ENCODE measurements at regions not wholly inside any gene's neighbourhood (a gene's known extent, or its start where the extent isn't known, plus 50 kb on each side); places are given as distances from the start of the nearest gene placed in this dataset.
"Not testable (repeated sequence)": the region's sequence is repeated elsewhere in the genome, so short reads cannot be mapped to it uniquely, and the experiment has no call there.

- no peak overlapping the region for H3K4me3 ChIP-seq
- H3K4me1 ChIP-seq: no peaks in the 10 kb centered on the region
- 89 to 99% methylated on average over 5 of the region's 5 CpGs for WGBS, 2 donors
- no peaks in the 10 kb centered on the region for H3K27me3 ChIP-seq
- DNase-seq: no peak
- TF ChIP-seq POLR2A (IDR thresholded peaks at IDR 0.05) (no peak), CTCF (IDR thresholded peaks at IDR 0.05) (no peak)
- H3K36me3 ChIP-seq (replicated peaks in 1 of 2; ENCODE audit: insufficient read depth in 1 of 2, low read depth in 2 of 2): no peaks in the 10 kb centered on the region
- intact Hi-C loops (cut with DNase I): no loop called here
- ATAC-seq: no peak
- no peak overlapping the region for H3K27ac ChIP-seq
- no peaks in the 10 kb centered on the region for H3K9me3 ChIP-seq
Observed at GRCh38 chr3:107461721-107462120, 61.0 kb upstream of the BBX start.

GRCh38 chr3:107464037-107464436, 58.7 kb upstream of the BBX start:
- DNase-seq: no peak
- H3K9me3 ChIP-seq: no peaks in the 10 kb centered on the region
- WGBS, 2 donors: 61 to 72% methylated on average over 2 of the region's 2 CpGs
- intact Hi-C loops (cut with DNase I): no loop called here
- no peaks in the 10 kb centered on the region for H3K36me3 ChIP-seq (replicated peaks in 1 of 2; ENCODE audit: insufficient read depth in 1 of 2, low read depth in 2 of 2)
- TF ChIP-seq CTCF (IDR thresholded peaks at IDR 0.05) (no peak), POLR2A (IDR thresholded peaks at IDR 0.05) (no peak)
- no peaks in the 10 kb centered on the region for H3K4me1 ChIP-seq
- ATAC-seq: no peak
- H3K27ac ChIP-seq: no peak overlapping the region
- H3K4me3 ChIP-seq: no peak overlapping the region
- H3K27me3 ChIP-seq: no peaks in the 10 kb centered on the region

- WGBS, 2 donors: 92 to 95% methylated on average over 3 of the region's 3 CpGs
- Histone ChIP-seq H3K9me3 (no peaks in the 10 kb centered on the region), H3K4me3 (no peak overlapping the region), H3K36me3 (replicated peaks in 1 of 2; ENCODE audit: insufficient read depth in 1 of 2, low read depth in 2 of 2) (no peaks in the 10 kb centered on the region), H3K27me3 (no peaks in the 10 kb centered on the region), H3K27ac (no peak overlapping the region), H3K4me1 (no peaks in the 10 kb centered on the region)
- intact Hi-C loops (cut with DNase I): no loop called here
- TF ChIP-seq POLR2A (IDR thresholded peaks at IDR 0.05): no peak
- no peak for TF ChIP-seq CTCF (IDR thresholded peaks at IDR 0.05)
- no peak for DNase-seq
- ATAC-seq: no peak
Observed at GRCh38 chr3:107465064-107465631, 57.6 kb upstream of the BBX start.

- TF ChIP-seq POLR2A (IDR thresholded peaks at IDR 0.05) (no peak), CTCF (IDR thresholded peaks at IDR 0.05) (no peak)
- DNase-seq: no peak
- Histone ChIP-seq H3K9me3 (no peaks in the 10 kb centered on the region), H3K27ac (no peak overlapping the region), H3K4me3 (no peak overlapping the region), H3K4me1 (no peaks in the 10 kb centered on the region), H3K36me3 (replicated peaks in 1 of 2; ENCODE audit: insufficient read depth in 1 of 2, low read depth in 2 of 2) (no peaks in the 10 kb centered on the region), H3K27me3 (no peaks in the 10 kb centered on the region)
- no peak for ATAC-seq
- WGBS, 2 donors: 53 to 69% methylated on average over 1 of the region's 1 CpG
- intact Hi-C loops (cut with DNase I): no loop called here
Observed at GRCh38 chr3:107468782-107469181, 54.0 kb upstream of the BBX start.

- H3K36me3 ChIP-seq (replicated peaks in 1 of 2; ENCODE audit: insufficient read depth in 1 of 2, low read depth in 2 of 2); DNase-seq; H3K4me3 ChIP-seq; ATAC-seq; H3K9me3 ChIP-seq; H3K4me1 ChIP-seq; intact Hi-C loops (cut with DNase I); H3K27me3 ChIP-seq; H3K27ac ChIP-seq: not testable (repeated sequence)
- WGBS, 2 donors: 10 to 27% methylated on average over 5 to 8 of the region's 8 CpGs
Observed at GRCh38 chr3:107470496-107470895, 52.3 kb upstream of the BBX start.
